ENCODE measurements at regions not wholly inside any gene's neighbourhood (a gene's known extent, or its start where the extent isn't known, plus 50 kb on each side); places are given as distances from the start of the nearest gene placed in this dataset.

GRCh38 chr6:163790266-163790840 is 375.8 kb downstream of the QKI start (continued):
- TF ChIP-seq EZH2phosphoT487 (IDR thresholded peaks at IDR 0.05; ENCODE audit: borderline replicate concordance) (no peak), TCF7L2 (IDR thresholded peaks at IDR 0.05; ENCODE audit: borderline replicate concordance, extremely low read depth, insufficient read depth, insufficient read length) (no peak), YY1 (IDR thresholded peaks at IDR 0.05; ENCODE audit: extremely low read depth, insufficient replicate concordance, low read depth, low read length) (no peak)

- DNase-seq (ENCODE audit: low read depth, low spot score) (no peak), ATAC-seq (no peak)
- POLR2A ChIA-PET = no interaction called here
- no peaks in the 10 kb centered on the region for H3K4me1 ChIP-seq (ENCODE audit: control insufficient read depth in 1 of 2, insufficient read depth in 2 of 2, low read length in 2 of 2)
- no peak overlapping the region for H3K9ac ChIP-seq (ENCODE audit: low read length)
- H3K9me2 ChIP-seq (ENCODE audit: insufficient read depth) = no peaks in the 10 kb centered on the region
- no peaks in the 10 kb centered on the region for H3K79me2 ChIP-seq (ENCODE audit: insufficient read depth, low read length)
- CTCF ChIA-PET = no interaction called here
- no peak for TF ChIP-seq SRF (IDR thresholded peaks at IDR 0.05; ENCODE audit: low read depth)
- TF ChIP-seq ZBTB33 (IDR thresholded peaks at IDR 0.05; ENCODE audit: extremely low read depth, insufficient replicate concordance, low read length) = no peak
- TF ChIP-seq EGR1 (IDR thresholded peaks at IDR 0.05; ENCODE audit: low read depth) = no peak
- no peak for TF ChIP-seq CBX3 (IDR thresholded peaks at IDR 0.05; ENCODE audit: low read depth)
- TF ChIP-seq ELF1 (IDR thresholded peaks at IDR 0.05; ENCODE audit: borderline replicate concordance, low read depth) = no peak
- no peak for TF ChIP-seq CTCF (IDR thresholded peaks at IDR 0.05 in 2 of 3, conservative IDR thresholded peaks at IDR 0.05 in 1 of 3; ENCODE audit: borderline replicate concordance in 1 of 3, insufficient read depth in 1 of 3, low read depth in 2 of 3, low read length in 2 of 3)
- no peak for TF ChIP-seq SIN3A (IDR thresholded peaks at IDR 0.05; ENCODE audit: low read depth)
- no peak for TF ChIP-seq YY1 (IDR thresholded peaks at IDR 0.05; ENCODE audit: extremely low read depth, insufficient replicate concordance, low read depth, low read length)
- no peak for TF ChIP-seq ZFX (IDR thresholded peaks at IDR 0.05)
- no peak for TF ChIP-seq POLR2A (IDR thresholded peaks at IDR 0.05; ENCODE audit: borderline replicate concordance, extremely low read depth, insufficient read depth, insufficient read length)
- TF ChIP-seq TCF7L2 (IDR thresholded peaks at IDR 0.05; ENCODE audit: borderline replicate concordance, extremely low read depth, insufficient read depth, insufficient read length) = no peak
- no peak for TF ChIP-seq ZNF274 (IDR thresholded peaks at IDR 0.05; ENCODE audit: low read depth, low read length)
- no peak for TF ChIP-seq POLR2AphosphoS5 (IDR thresholded peaks at IDR 0.05; ENCODE audit: low read depth, low read length)
- TF ChIP-seq SP1 (IDR thresholded peaks at IDR 0.05; ENCODE audit: low read depth) = no peak
- TF ChIP-seq MAX (IDR thresholded peaks at IDR 0.05) = no peak
- no peak for TF ChIP-seq ATF3 (IDR thresholded peaks at IDR 0.05)
- no peak for TF ChIP-seq RAD21 (IDR thresholded peaks at IDR 0.05; ENCODE audit: low read depth)
- TF ChIP-seq CEBPB (IDR thresholded peaks at IDR 0.05; ENCODE audit: low read depth) = no peak
- no peak for TF ChIP-seq JUND (IDR thresholded peaks at IDR 0.05)
- H3K27ac ChIP-seq (ENCODE audit: low read depth, low read length) = no peak overlapping the region
- H3K4me2 ChIP-seq (ENCODE audit: low read length) = no peak overlapping the region
- RAD21 ChIA-PET (ENCODE audit: low non-redundant PET in 1 of 2, low total read pairs in 2 of 2, uncharacterized antibody in 2 of 2, unreplicated experiment in 2 of 2) = no interaction called here
- BruUV-seq (replicated peaks) = no TSS peak
- no peaks in the 10 kb centered on the region; a peak in 1 of 4 replicates for H3K9me3 ChIP-seq (ENCODE audit: control insufficient read depth in 1 of 2, insufficient read depth in 1 of 2, low read depth in 1 of 2, low read length in 2 of 2)
- H4K20me1 ChIP-seq (ENCODE audit: insufficient read depth) = no peaks in the 10 kb centered on the region
- no peaks in the 10 kb centered on the region for H3K27me3 ChIP-seq (ENCODE audit: insufficient read depth, low read length)
- no peak overlapping the region for H2AFZ ChIP-seq (ENCODE audit: low read depth, low read length, poor library complexity, severe bottlenecking)
- intact Hi-C loops (cut with micrococcal nuclease) = no loop called here
- H3K36me3 ChIP-seq (ENCODE audit: control insufficient read depth in 1 of 2, insufficient read depth in 2 of 2, low read length in 2 of 2) = no peaks in the 10 kb centered on the region
- H3K4me3 ChIP-seq (replicated peaks in 1 of 2; ENCODE audit: low read depth in 1 of 2, low read length in 2 of 2) = no peak overlapping the region
These were observed 374.8 kb downstream of the QKI start for GRCh38 chr6:163789199-163789810.
